ENCODE measurements at regions not wholly inside any gene's neighbourhood (a gene's known extent, or its start where the extent isn't known, plus 50 kb on each side); places are given as distances from the start of the nearest gene placed in this dataset.

DNA sequence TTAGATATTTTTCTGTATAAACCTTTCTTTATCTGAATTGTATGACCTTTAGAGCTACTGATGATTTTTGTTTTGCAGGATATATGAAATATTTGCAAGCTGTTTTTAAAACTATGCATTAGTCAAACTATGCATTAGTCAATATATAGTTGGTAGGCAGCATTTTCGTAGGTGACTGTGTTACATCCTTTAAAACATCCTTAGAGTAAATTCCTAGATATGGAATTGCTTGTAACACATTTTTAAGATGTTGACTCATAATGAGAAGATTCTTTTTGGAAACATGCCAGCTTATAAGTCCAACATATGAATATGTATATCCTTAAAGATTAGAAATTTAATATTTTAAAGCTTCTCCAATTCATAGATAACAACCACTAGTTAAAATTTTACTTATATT, 1768.5 kb downstream of the PCDH7 start:
- no peak for ATAC-seq

- no peak for ATAC-seq
Observed at GRCh38 chr4:32499171-32499570, 1779.0 kb downstream of the PCDH7 start.

GRCh38 chr4:32503241-32503640, 1783.1 kb downstream of the PCDH7 start:
- no peak for ATAC-seq

DNA sequence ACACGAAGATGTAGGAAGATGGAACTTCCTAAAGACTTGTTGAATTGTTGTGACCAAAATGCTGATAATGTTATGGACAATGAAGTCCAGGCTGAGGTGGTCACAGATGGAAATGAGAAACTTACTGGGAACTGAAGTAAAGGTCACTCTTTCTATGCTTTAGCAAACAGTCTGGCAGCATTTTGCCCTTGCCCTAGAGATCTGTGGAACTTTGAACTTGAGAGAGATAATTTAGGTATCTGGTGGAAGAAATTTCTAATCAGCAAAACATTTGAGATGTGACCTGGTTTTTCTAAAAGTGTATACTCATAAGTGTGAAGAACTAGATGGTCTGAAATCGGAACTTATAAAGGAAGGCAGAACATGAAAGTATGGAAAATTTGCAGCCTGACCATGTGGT, 1785.9 kb downstream of the PCDH7 start:
- ATAC-seq: no peak

GRCh38 chr4:32519060-32519459, 1798.9 kb downstream of the PCDH7 start:
- ATAC-seq: no peak

GRCh38 chr4:32525420-32525819, 1805.3 kb downstream of the PCDH7 start:
- ATAC-seq: no peak

DNA sequence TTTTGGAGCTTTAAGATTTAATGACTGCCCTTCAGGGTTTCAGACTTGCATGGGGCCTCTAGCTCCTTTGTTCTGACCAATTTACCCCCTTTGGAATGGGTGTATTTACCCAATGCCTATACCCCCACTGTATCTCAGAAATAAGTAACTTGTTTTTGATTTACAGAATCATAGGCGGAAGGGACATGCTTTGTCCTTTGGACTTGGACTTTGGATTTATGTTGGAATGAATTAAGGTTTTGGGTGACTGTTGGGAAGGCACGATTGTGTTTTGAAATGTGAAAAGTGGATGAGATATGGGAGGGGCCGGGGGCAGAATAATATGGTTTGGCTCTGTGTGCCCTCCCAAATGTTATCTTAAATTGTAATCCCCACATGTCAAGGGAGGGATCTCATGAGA, 1824.7 kb downstream of the PCDH7 start:
- no peak for ATAC-seq

- no peak for ATAC-seq
Observed at GRCh38 chr4:32551943-32552342, 1831.8 kb downstream of the PCDH7 start.

DNA sequence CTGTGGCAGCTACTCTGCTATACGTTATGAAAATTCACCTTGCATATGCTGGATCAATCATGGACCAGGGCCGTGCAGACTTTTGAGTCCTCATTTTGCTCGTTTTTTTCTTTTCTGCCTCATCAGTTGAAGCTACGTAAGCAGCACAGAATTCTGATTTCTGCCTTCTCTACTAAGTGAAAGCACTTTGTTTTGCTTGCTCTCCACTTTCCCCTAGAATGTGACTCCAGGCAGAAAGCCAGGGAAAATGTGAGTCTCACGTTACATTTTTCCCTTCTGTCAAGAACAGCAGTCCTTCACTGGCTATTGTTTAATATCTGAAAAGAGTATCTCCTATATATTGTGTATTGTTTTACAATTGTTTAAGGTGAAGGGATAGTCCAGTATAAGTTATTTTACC, 1840.1 kb downstream of the PCDH7 start:
- ATAC-seq: no peak

DNA sequence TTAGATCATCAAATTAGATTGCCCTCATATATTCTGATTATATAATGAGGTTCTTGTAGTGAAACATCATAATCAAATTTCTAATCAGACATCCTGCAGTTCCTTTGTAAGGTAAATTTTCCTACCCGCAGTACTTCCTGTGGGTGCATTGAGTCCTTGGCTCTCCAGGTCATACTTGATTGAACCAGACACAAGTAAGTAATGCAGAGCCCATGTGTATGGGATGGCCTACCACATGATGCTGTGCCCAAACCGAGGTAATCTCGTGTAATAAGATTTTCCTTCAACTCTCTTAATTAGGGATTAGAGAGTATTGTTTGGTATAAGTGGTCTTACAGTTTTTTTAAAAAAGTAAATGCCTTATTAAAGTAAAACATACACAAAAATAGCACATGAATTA, 1841.8 kb downstream of the PCDH7 start:
- ATAC-seq: no peak

DNA sequence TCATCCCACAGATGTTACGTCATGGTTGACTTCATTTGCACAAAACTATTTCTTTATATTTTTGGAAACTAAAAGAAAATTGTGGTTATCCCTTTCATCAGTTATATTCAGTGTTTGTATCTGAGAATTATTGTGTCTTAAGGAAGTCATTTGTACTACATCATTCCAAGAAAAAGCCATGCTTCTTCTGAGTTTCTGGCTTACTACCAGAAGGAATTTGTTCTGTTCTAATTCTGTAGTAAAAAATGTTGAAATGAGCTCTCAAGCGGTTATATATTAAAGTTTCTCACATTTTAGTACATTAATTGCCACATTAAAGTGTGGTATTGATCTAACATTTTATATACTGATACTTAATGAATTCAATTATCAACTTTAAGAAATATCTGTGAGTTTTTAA, 1844.5 kb downstream of the PCDH7 start:
- no peak for ATAC-seq

DNA sequence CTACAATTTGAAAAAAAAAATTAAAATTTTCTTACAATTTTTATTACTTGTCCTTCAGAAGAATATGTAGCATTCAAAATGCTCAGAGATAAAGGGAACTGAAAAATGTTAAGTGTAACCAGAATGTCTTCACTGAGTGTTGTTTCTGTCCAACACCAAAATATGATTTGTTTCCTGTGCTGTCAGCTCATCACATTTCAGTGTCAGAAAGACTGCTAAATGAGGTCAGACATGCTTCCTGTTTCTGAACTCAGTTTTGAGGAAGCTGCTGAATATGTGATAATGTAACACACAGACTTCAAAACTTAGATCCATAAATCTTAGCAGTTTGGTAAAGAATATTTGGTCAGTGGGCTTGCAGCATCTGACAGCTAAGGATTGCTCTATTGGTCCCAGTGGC, 1849.7 kb downstream of the PCDH7 start:
- ATAC-seq: no peak

- ATAC-seq: no peak
Observed at GRCh38 chr4:32572366-32572765, 1852.2 kb downstream of the PCDH7 start.

DNA sequence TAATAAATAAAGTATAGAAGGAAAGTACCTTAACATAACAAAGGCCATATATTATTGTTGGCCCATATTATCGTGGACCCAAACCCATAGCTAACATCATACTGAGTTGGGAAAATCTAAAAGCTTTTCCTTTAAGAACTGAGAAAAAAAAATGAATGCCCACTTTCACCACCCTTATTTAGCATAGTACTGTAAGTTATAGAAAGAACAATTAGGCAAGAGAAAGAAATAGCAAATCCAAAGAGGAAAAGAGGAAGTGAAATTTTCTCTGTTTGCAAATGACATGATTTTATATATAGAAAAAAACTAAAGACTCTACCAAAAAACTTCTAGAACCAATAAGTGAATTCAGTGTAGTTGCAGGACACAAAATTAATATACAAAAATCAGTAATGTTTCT, 1854.6 kb downstream of the PCDH7 start:
- no peak for ATAC-seq

GRCh38 chr4:32589097-32589496, 1868.9 kb downstream of the PCDH7 start:
- no peak for ATAC-seq

- ATAC-seq: no peak
Observed at GRCh38 chr4:32589853-32590252, 1869.7 kb downstream of the PCDH7 start.

DNA sequence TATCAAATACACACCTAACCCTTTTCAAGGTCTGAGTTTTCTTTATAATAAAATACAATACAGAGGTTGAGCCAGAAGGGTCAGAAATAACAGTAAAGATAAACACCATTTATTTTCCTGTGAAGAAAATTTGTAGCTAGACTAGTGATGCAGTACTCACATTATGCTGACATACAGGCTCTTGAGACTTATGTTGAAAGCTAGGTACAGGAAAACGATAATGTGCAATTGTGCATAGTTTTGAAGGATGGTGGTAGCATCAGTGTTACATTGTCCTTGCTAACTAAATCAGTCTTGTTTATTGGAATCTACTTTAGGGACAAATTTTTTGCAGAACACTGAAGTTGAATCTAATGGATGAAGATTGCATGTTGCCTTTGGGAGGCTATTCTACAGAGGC, 1877.2 kb downstream of the PCDH7 start:
- ATAC-seq: no peak

DNA sequence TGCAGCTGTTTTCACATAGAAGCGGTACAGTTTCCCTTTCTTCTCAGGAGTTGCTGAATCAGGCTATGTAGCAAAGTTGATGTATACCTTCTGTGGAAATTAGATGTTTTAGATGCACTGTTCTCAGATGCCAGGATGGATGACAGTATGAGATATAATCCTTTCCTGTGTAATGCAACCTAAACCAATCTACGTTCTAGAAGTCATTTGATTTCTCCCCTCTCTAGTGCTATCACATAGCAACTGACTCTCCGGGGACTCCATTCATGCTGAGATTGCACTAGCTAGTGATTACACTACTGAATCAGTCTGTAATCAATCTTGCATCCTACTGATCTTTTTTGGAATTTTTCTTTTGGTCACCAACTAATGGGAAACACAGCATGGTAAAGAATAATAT, 1881.7 kb downstream of the PCDH7 start:
- ATAC-seq: no peak

GRCh38 chr4:32607978-32608377, 1887.8 kb downstream of the PCDH7 start:
- no peak for ATAC-seq

- ATAC-seq: no peak
Observed at GRCh38 chr4:32624943-32625603, 1904.9 kb downstream of the PCDH7 start.

DNA sequence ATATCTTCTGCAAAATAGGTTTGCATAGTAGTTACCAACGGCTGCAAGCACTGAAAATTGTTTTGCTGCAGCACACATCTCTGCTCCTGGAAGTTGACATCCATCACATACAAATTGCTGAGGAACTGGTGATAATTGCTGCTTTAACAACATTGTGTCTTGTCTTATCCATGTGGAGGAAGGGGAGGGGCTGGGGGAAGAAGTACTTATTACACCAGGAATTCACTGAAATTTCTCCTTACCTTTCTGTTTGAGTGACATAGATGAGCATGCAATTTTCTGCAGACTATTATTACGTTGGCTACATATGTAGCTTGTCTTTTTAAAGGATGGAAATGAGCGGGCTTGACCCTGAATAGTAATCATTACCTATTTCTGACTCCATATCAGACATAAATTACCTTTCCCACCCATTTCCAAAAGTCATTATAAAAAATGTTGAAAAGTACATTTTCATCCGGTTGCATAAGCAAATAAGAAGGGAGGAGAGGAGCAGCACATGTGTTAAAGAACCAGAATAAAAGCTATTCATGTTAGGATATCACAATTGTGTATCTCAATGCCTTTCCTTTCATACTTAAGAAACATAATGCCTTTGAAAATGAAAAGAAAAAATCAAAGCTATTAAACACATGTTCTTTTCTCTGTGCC, 1905.6 kb downstream of the PCDH7 start:
- no peak for ATAC-seq

- ATAC-seq: no peak
Observed at GRCh38 chr4:32631831-32632230, 1911.7 kb downstream of the PCDH7 start.

DNA sequence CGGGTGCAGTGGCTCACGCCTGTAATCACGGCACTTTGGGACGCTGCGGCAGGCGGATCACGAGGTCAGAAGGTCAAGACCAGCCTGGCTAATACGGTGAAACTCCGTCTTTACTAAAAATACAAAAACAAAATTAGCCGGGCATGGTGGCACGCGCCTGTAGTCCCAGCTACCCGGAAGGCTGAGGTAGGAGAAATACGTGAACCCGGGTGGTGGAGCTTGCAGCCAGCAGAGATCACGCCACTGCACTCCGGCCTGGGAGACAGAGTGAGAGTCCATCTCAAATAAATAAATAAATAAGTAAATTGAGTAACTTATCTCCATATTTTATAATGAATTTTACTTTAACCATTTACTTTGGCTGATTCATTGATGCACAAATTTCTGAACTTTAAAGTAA, 1913.3 kb downstream of the PCDH7 start:
- ATAC-seq: no peak

GRCh38 chr4:32645653-32646052, 1925.5 kb downstream of the PCDH7 start:
- no peak for ATAC-seq

- ATAC-seq: no peak
Observed at GRCh38 chr4:32658019-32658418, 1937.8 kb downstream of the PCDH7 start.
